PFSK-1 (cell line): ENCODE measurements at regions not wholly inside any gene's neighbourhood (a gene's known extent, or its start where the extent isn't known, plus 50 kb on each side); places are given as distances from the start of the nearest gene placed in this dataset.

Experiments
- FOXP2 ChIP-seq: optimal IDR thresholded peaks from 2 replicates; pipeline ENCODE3; 2011; ENCODE audit warnings: borderline replicate concordance, control low read depth, inconsistent platforms; ENCODE audit not compliant: insufficient read depth; ENCODE audit errors: extremely low read length, extremely low read depth
- POLR2AphosphoS5 ChIP-seq: IDR thresholded peaks from 2 replicates; pipeline ENCODE4 v1.6.1; 2012; ENCODE audit warnings: low read depth, mild to moderate bottlenecking, control low read depth, low read length, moderate library complexity
- SIN3A ChIP-seq: IDR thresholded peaks from 2 replicates; pipeline ENCODE4 v1.6.1; 2012; ENCODE audit warnings: mild to moderate bottlenecking, low read length, moderate library complexity, borderline replicate concordance; ENCODE audit not compliant: insufficient read depth
- TAF1 ChIP-seq: IDR thresholded peaks from 2 replicates; pipeline ENCODE4 v1.6.1; 2012; ENCODE audit warnings: low read length, control low read depth, borderline replicate concordance; ENCODE audit not compliant: insufficient read depth
- TF ChIP-seq, protein P1 (sequence below), 2 experiments: IDR thresholded peaks; 2 replicates each; pipeline versions ENCODE4 v1.6.1 to v1.8.0; 2011 to 2012; ENCODE audit warnings: low read depth in 2 of 2, low read length in 2 of 2, control low read depth in 1 of 2, inconsistent platforms in 1 of 2, mild to moderate bottlenecking in 1 of 2, moderate library complexity in 1 of 2; ENCODE audit not compliant: insufficient read depth in 1 of 2

DNA sequence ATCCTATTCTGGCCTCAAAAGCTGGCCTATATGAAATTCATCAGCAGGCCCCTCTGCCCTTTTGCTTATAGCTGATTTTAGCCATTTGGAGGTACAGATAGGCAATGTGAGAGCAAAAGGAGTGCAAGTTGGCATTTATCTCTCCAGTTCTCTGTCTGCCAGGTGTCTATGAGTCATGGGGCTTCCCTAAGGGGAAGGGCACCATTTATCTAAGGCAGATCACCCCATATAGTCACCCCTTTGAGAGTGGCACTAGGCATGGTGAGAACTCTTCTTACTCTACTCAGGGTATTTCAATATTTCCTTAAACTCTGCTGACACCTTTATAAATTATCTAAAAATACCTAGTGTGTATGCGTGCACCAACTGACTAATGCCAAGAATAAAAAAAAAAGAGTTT lies 314.7 kb upstream of the CDH6 start:
- TF ChIP-seq SIN3A (no peak), POLR2AphosphoS5 (no peak), FOXP2 (no peak), TAF1 (no peak)
- TF ChIP-seq, protein P1, sequence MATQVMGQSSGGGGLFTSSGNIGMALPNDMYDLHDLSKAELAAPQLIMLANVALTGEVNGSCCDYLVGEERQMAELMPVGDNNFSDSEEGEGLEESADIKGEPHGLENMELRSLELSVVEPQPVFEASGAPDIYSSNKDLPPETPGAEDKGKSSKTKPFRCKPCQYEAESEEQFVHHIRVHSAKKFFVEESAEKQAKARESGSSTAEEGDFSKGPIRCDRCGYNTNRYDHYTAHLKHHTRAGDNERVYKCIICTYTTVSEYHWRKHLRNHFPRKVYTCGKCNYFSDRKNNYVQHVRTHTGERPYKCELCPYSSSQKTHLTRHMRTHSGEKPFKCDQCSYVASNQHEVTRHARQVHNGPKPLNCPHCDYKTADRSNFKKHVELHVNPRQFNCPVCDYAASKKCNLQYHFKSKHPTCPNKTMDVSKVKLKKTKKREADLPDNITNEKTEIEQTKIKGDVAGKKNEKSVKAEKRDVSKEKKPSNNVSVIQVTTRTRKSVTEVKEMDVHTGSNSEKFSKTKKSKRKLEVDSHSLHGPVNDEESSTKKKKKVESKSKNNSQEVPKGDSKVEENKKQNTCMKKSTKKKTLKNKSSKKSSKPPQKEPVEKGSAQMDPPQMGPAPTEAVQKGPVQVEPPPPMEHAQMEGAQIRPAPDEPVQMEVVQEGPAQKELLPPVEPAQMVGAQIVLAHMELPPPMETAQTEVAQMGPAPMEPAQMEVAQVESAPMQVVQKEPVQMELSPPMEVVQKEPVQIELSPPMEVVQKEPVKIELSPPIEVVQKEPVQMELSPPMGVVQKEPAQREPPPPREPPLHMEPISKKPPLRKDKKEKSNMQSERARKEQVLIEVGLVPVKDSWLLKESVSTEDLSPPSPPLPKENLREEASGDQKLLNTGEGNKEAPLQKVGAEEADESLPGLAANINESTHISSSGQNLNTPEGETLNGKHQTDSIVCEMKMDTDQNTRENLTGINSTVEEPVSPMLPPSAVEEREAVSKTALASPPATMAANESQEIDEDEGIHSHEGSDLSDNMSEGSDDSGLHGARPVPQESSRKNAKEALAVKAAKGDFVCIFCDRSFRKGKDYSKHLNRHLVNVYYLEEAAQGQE (IDR thresholded peaks at IDR 0.05; ENCODE audit: insufficient read depth in 1 of 2, low read depth in 2 of 2, low read length in 2 of 2), result no peak

DNA sequence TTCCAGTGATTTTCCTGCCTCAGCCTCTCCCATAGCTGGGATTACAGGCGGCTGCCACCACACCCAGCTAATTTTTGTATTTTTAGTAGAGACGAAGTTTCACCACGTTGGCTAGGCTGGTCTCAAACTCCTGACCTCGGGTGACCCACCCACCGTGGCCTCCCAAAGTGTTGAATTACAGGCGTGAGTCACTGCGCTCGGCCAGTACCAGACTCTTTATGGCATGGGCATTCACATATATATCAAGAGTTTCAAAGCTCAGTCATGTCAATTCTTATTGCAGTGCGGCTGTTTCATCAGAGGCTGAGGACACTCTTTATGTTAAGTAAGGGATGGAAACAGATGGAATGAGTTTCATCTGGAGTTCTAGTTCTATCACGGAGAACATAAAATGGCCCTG lies 315.2 kb upstream of the CDH6 start:
- TF ChIP-seq, protein P1 (IDR thresholded peaks at IDR 0.05; ENCODE audit: insufficient read depth in 1 of 2, low read depth in 2 of 2, low read length in 2 of 2), result no peak
- TF ChIP-seq TAF1 (no peak), POLR2AphosphoS5 (no peak), SIN3A (no peak), FOXP2 (no peak)

DNA sequence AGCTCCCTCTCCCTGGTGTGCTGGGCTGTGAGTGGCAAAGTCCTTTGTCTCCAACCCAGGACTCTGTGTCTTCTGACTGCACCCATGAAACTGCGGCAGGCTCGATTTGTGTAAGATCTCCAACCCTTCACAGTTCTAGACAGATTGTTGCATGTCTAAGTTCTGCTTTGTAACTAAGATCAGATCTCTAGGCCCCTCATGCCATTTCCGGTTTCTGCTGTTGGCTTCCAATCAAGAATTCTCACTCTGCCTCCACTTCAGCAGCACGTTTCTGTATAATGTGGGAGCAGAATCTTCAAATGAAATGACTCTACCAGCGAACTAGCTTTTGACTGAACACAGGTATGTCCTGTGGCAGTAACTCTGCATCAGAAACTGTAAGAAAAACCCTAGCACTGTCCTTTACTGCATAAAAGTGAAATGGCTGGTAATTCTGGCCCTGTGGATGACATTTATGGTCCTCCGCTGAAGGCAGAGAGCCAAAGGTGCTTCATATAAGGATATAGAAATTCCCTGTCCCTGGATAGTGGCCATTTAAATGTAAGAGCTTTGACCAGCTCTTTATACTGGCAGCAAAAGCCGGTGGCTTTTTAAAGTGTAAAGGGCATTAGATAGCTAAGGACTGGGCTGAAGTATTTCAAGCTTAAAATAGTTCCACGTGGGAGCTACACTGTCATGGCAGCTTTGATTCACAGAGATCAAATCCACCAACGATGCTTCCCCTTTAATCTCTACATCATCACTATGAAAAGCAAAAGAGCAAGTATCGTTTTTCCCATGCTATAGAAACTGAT lies 319.0 kb upstream of the CDH6 start:
- TF ChIP-seq SIN3A (no peak), FOXP2 (no peak), TAF1 (no peak), POLR2AphosphoS5 (no peak)
- TF ChIP-seq, protein P1 (IDR thresholded peaks at IDR 0.05; ENCODE audit: insufficient read depth in 1 of 2, low read depth in 2 of 2, low read length in 2 of 2), result no peak

DNA sequence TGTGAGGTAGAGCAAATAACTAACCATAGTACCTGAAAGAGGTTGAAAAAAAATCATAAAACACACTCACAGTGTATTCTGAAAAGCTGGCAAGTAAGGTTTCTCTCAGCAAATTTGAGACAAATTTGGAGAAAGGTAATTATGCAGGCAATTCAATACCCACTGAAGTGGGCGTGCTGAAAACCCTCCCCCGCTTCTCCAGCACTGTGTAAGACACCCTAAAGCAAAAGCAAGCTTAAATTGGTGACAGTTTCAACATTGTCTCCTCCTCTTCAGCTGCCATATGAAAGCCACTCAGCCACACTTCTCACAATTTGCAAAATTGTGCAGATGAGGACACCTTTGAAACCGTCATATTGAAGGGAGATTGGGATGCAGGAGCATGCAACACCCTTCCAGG lies 322.3 kb upstream of the CDH6 start:
- TF ChIP-seq TAF1 (no peak), SIN3A (no peak), FOXP2 (no peak), POLR2AphosphoS5 (no peak)
- TF ChIP-seq, protein P1 (IDR thresholded peaks at IDR 0.05; ENCODE audit: insufficient read depth in 1 of 2, low read depth in 2 of 2, low read length in 2 of 2), result no peak

DNA sequence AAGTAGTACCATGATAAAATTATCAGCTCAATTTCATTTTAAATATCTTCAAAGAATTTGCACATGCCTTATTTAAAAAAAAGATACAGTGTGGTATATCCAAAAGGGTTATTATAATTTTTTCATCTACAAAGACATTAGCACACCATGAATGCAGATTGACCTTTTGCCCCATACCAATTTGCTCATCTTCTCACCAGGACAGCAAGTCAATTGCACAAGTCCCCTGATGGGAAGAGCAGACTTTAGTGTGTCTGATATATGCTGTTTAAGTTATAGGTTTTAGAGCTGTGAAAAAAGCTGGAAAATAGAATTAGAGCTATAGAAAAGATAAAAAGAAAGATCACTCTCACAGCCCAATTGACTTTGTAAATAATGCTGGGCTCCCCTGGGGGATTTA lies 325.8 kb upstream of the CDH6 start:
- TF ChIP-seq SIN3A (no peak), TAF1 (no peak), FOXP2 (no peak), POLR2AphosphoS5 (no peak)
- TF ChIP-seq, protein P1 (IDR thresholded peaks at IDR 0.05; ENCODE audit: insufficient read depth in 1 of 2, low read depth in 2 of 2, low read length in 2 of 2), result no peak
